ENCODE measurements at regions not wholly inside any gene's neighbourhood (a gene's known extent, or its start where the extent isn't known, plus 50 kb on each side); places are given as distances from the start of the nearest gene placed in this dataset.

- DNase-seq: no peak
Observed at GRCh38 chr1:39085174-39085573, 59.0 kb downstream of the NDUFS5 start.

- DNase-seq: no peak
Observed at GRCh38 chr1:39086386-39086785, 60.2 kb downstream of the NDUFS5 start.

- DNase-seq: peak; percentile 49
Observed at GRCh38 chr1:39086865-39087409, 60.8 kb downstream of the NDUFS5 start.

GRCh38 chr1:39087435-39087834 is 61.3 kb downstream of the NDUFS5 start:
- DNase-seq: no peak

- DNase-seq: no peak
Observed at GRCh38 chr1:39088658-39089057, 62.5 kb downstream of the NDUFS5 start.

GRCh38 chr1:39089931-39090521 is 63.9 kb downstream of the NDUFS5 start:
- no peak for DNase-seq

GRCh38 chr1:39090757-39091380 is 64.7 kb downstream of the NDUFS5 start:
- DNase-seq: no peak

- DNase-seq: no peak
Observed at GRCh38 chr1:39091845-39092645, 65.9 kb downstream of the NDUFS5 start.

GRCh38 chr1:39094685-39095084 is 68.5 kb downstream of the NDUFS5 start:
- no peak for DNase-seq

GRCh38 chr1:39098546-39099250 is 72.5 kb downstream of the NDUFS5 start:
- DNase-seq: peak; percentile 51

- peak; percentile 63 for DNase-seq
Observed at GRCh38 chr1:39102537-39103327, 76.6 kb downstream of the NDUFS5 start.

- no peak for DNase-seq
Observed at GRCh38 chr1:39103328-39104157, 77.4 kb downstream of the NDUFS5 start.

GRCh38 chr1:39104158-39105060 is 78.3 kb downstream of the NDUFS5 start:
- peak; percentile 86 for DNase-seq

GRCh38 chr1:39105061-39105840 is 79.1 kb downstream of the NDUFS5 start:
- DNase-seq: peak; percentile 87

- peak; percentile 86 for DNase-seq
Observed at GRCh38 chr1:39105841-39106765, 80.0 kb downstream of the NDUFS5 start.

- peak; percentile 45 for DNase-seq
Observed at GRCh38 chr1:39106801-39107327, 80.7 kb downstream of the NDUFS5 start.
